Spleen (tissue), 11 donors: ENCODE measurements at regions not wholly inside any gene's neighbourhood (a gene's known extent, or its start where the extent isn't known, plus 50 kb on each side); places are given as distances from the start of the nearest gene placed in this dataset.
"Not testable (repeated sequence)": the region's sequence is repeated elsewhere in the genome, so short reads cannot be mapped to it uniquely, and the experiment has no call there.

Experiments used
- DNase-seq: peaks from one replicate; pipeline ENCODE4 v3.0.0-alpha.2; 2020
- H3K27ac ChIP-seq, 8 donors: fragments of 200-600 bp; sonication (generic) in 7 of 8; 1 replicate in 4 of 8; 2 replicates in 4 of 8; pipeline versions ENCODE4 v1.5.0 to v1.8.0; 2016 to 2021; ENCODE audit warnings: inconsistent platforms in 4 of 8, mild to moderate bottlenecking in 4 of 8, moderate library complexity in 1 of 8
- H3K27me3 ChIP-seq, 7 donors: fragments of 200-600 bp; sonication (generic) in 6 of 7; replicated peaks in 1 of 7; 1 replicate in 4 of 7; 2 replicates in 3 of 7; pipeline versions ENCODE4 v1.5.0 to v1.8.0; 2016 to 2021; ENCODE audit warnings: inconsistent platforms in 3 of 7, mild to moderate bottlenecking in 1 of 7
- H3K36me3 ChIP-seq, 6 donors: fragments of 200-600 bp; sonication (generic) in 5 of 6; 1 replicate in 4 of 6; 2 replicates in 2 of 6; pipeline versions ENCODE4 v1.5.0 to v1.8.0; 2016 to 2021; ENCODE audit warnings: inconsistent platforms in 2 of 6
- H3K4me1 ChIP-seq, 6 donors: fragments of 200-600 bp; sonication (generic) in 5 of 6; 1 replicate in 3 of 6; 2 replicates in 3 of 6; pipeline versions ENCODE4 v1.5.0 to v1.8.0; 2016 to 2021; ENCODE audit warnings: inconsistent platforms in 3 of 6
- H3K4me3 ChIP-seq, 8 donors: fragments of 200-600 bp; sonication (generic) in 7 of 8; 1 replicate in 4 of 8; 2 replicates in 4 of 8; pipeline versions ENCODE4 v1.5.0 to v1.8.0; 2016 to 2021; ENCODE audit warnings: inconsistent platforms in 4 of 8, mild to moderate bottlenecking in 4 of 8, moderate library complexity in 2 of 8
- H3K9me3 ChIP-seq, 8 donors: fragments of 200-600 bp; sonication (generic) in 7 of 8; 1 replicate in 4 of 8; 2 replicates in 4 of 8; pipeline versions ENCODE4 v1.5.0 to v1.8.0; 2016 to 2021; ENCODE audit warnings: inconsistent platforms in 4 of 8
- CTCF ChIP-seq, 11 experiments: fragments of 200-600 bp in 7 of 11; fragments of 450-650 bp in 4 of 11; sonication (generic) in 4 of 11; IDR thresholded peaks in 8 of 11; conservative IDR thresholded peaks in 3 of 11; 1 replicate in 7 of 11; 2 replicates in 4 of 11; pipeline versions ENCODE4 v1.4.0 to v1.8.0; 2016 to 2021; ENCODE audit warnings: antibody characterized with exemption in 11 of 11, inconsistent platforms in 4 of 11, mild to moderate bottlenecking in 1 of 11
- POLR2A ChIP-seq, 3 donors: fragments of 450-650 bp; IDR thresholded peaks; one replicate each; pipeline ENCODE4 v1.5.1; 2017; ENCODE audit warnings: antibody characterized with exemption in 3 of 3, mild to moderate bottlenecking in 1 of 3
- POLR2AphosphoS5 ChIP-seq, 3 donors: sonication (generic); formaldehyde crosslinking; IDR thresholded peaks; one replicate each; pipeline ENCODE4 v1.5.1; 2017; ENCODE audit warnings: antibody characterized with exemption in 3 of 3
- WGBS, 5 donors: extraction: QIAGEN DNeasy Blood & Tissue Kit in 3 of 5; methylation state at CpG; one replicate each; pipeline versions ENCODE4 v1.1.5 to v1.1.7; 2013 to 2018; 5-methylcytosine and 5-hydroxymethylcytosine counted together
- intact Hi-C: fragments of 100-400 bp; cut with DNase I; formaldehyde crosslinking; loops from one replicate; pipeline ENCODE4 v1.15.0; 2023; ENCODE audit warnings: low total_unique reads
- donor health status: healthy with polysubstance abuse.
- donor health status: DM: no; HTN: no; CAD: no; lungs with moderate emphysema.
- donor health status: DM: no; HTN: no; CAD: no.
- donor health status: Bipolar disorder and iron deficiency.
- donor health status: healthy.
- donor health status: DM: no; HTN: no; CAD: no.
- donor health status: DM: yes; HTN: yes; CAD: no.

- peaks cover 0 to 18% (median 0%) of the 10 kb centered on the region in 8 donors for H3K9me3 ChIP-seq
- DNase-seq, H3K27me3 ChIP-seq, H3K27ac ChIP-seq, H3K4me1 ChIP-seq, intact Hi-C loops, H3K4me3 ChIP-seq, H3K36me3 ChIP-seq: not testable (repeated sequence)
- WGBS, 5 donors: 83 to 100% (median 95%) methylated on average over 2 to 3 of the region's 3 CpGs
Measured at GRCh38 chrX:134045372-134045771, 60.0 kb upstream of the GPC3 start.

GRCh38 chrX:134067107-134067506 lies 81.7 kb upstream of the GPC3 start:
- H3K36me3 ChIP-seq, H3K4me3 ChIP-seq, H3K9me3 ChIP-seq, H3K27me3 ChIP-seq, H3K27ac ChIP-seq, intact Hi-C loops, DNase-seq, H3K4me1 ChIP-seq: not testable (repeated sequence)
- 87 to 98% (median 91%) methylated on average over 3 of the region's 3 CpGs for WGBS, 5 donors

DNA sequence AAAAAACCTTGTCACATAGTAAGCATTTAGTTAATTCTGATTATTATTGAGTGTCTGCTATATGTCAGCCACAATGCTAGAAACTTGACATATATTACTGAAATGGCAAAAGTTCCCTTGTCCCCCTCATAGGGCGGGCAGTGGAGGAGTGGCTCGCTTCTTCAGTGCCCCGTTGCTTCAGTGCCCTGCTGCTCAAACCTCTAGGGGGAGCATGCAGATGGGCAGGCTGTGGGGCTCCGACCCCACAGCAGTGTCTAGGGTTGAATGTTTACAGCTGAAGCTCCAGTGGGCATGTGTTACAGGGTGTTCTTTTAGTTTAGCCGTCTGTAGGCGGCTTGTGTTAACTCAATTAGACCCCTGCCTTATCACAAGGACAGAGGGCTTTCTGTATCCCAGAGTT lies 86.5 kb upstream of the GPC3 start:
- intact Hi-C loops, H3K4me3 ChIP-seq: not testable (repeated sequence)
- WGBS, 5 donors: 49 to 75% (median 70%) methylated on average over 6 of the region's 6 CpGs; no CpG with 5 or more reads in 1 of the 5 donors

GRCh38 chrX:134073341-134073740 lies 87.9 kb upstream of the GPC3 start:
- Histone ChIP-seq H3K4me3 (no peak overlapping the region), H3K4me1 (no peaks in the 10 kb centered on the region), H3K9me3 (no peaks in the 10 kb centered on the region), H3K27ac (no peak overlapping the region), H3K36me3 (no peaks in the 10 kb centered on the region), H3K27me3 (peaks cover 0 to 10% (median 0%) of the 10 kb centered on the region in 7 donors)
- 56 to 88% (median 72%) methylated on average over 2 of the region's 2 CpGs for WGBS, 5 donors
- no peak for DNase-seq
- TF ChIP-seq POLR2AphosphoS5 (IDR thresholded peaks at IDR 0.05): no peak
- no peak for TF ChIP-seq POLR2A (IDR thresholded peaks at IDR 0.05)
- TF ChIP-seq CTCF (IDR thresholded peaks at IDR 0.05 in 8 of 11, conservative IDR thresholded peaks at IDR 0.05 in 3 of 11): no peak
- intact Hi-C loops: no loop called here

More for the DNA sequence above, 86.5 kb upstream of the GPC3 start:
- H3K27ac ChIP-seq, H3K27me3 ChIP-seq, H3K4me1 ChIP-seq, DNase-seq, H3K9me3 ChIP-seq, H3K36me3 ChIP-seq: not testable (repeated sequence)

GRCh38 chrX:134074151-134074550 lies 88.8 kb upstream of the GPC3 start:
- H3K4me3 ChIP-seq: no peak overlapping the region
- no peaks in the 10 kb centered on the region for H3K36me3 ChIP-seq
- H3K27ac ChIP-seq: no peak overlapping the region
- TF ChIP-seq POLR2AphosphoS5 (IDR thresholded peaks at IDR 0.05): no peak
- no peak for TF ChIP-seq POLR2A (IDR thresholded peaks at IDR 0.05)
- 75 to 89% (median 84%) methylated on average over 3 of the region's 3 CpGs for WGBS, 5 donors
- no peaks in the 10 kb centered on the region for H3K9me3 ChIP-seq
- H3K4me1 ChIP-seq: no peaks in the 10 kb centered on the region
- intact Hi-C loops: no loop called here
- peaks cover 0 to 10% (median 0%) of the 10 kb centered on the region in 7 donors for H3K27me3 ChIP-seq
- DNase-seq: no peak

- H3K9me3 ChIP-seq: no peaks in the 10 kb centered on the region
- H3K4me1 ChIP-seq: no peaks in the 10 kb centered on the region
- 72 to 90% (median 85%) methylated on average over 15 to 26 of the region's 26 CpGs for WGBS, 5 donors
- H3K4me3 ChIP-seq: no peak overlapping the region
- intact Hi-C loops: no loop called here
- TF ChIP-seq CTCF (IDR thresholded peaks at IDR 0.05 in 8 of 11, conservative IDR thresholded peaks at IDR 0.05 in 3 of 11): no peak
- no peak for TF ChIP-seq POLR2A (IDR thresholded peaks at IDR 0.05)
- TF ChIP-seq POLR2AphosphoS5 (IDR thresholded peaks at IDR 0.05): no peak
- no peak overlapping the region for H3K27ac ChIP-seq
- peaks cover 0 to 10% (median 0%) of the 10 kb centered on the region in 7 donors for H3K27me3 ChIP-seq
- DNase-seq: no peak
- H3K36me3 ChIP-seq: no peaks in the 10 kb centered on the region
Measured at GRCh38 chrX:134075894-134076718, 90.7 kb upstream of the GPC3 start.
